Renal cortex interstitium (tissue), 11 donors: ENCODE measurements at regions not wholly inside any gene's neighbourhood (a gene's known extent, or its start where the extent isn't known, plus 50 kb on each side); places are given as distances from the start of the nearest gene placed in this dataset.
"Not testable (repeated sequence)": the region's sequence is repeated elsewhere in the genome, so short reads cannot be mapped to it uniquely, and the experiment has no call there.

ENCODE experiments used
- DNase-seq, 11 donors: peaks; one replicate each; pipeline ENCODE4 v3.0.0-alpha.2; 2013; ENCODE audit warnings: low read depth in 9 of 11, low spot score in 4 of 11; ENCODE audit errors: extremely low read depth in 1 of 11

DNA sequence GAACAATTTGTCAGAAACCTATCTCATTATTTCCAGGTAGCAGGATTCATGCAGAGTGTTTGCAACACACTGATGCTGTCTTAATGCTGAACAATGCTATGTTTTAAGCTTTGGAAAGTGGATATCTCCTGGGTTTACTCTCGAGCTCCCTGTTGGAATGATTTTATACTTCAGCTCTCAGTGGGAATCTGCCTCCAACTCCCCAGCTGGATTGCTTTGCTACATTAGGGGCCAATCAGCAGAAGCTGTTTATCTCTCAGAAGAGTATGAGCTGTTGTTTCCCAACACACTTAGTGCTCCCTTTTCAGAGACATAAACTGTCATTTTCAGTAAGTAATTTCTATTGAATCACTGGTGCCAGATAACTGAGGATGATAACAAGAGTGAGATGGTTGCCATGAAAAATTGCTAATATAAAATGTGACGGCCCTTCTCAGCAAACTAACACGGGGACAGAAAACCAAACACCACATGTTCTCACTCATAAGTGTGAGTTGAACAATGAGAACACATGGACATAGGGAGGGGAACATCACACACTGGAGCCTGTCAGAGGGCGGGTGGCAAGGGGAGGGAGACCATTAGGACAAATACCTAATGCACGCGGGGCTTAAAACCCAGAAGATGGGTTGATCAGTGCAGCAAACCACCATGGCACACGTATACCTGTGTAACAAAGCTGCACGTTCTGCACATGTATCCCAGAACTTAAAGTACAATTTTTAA, 265.9 kb upstream of the RUNX1 start:
- peak in 1 of 11 donors; percentile 7 for DNase-seq

DNA sequence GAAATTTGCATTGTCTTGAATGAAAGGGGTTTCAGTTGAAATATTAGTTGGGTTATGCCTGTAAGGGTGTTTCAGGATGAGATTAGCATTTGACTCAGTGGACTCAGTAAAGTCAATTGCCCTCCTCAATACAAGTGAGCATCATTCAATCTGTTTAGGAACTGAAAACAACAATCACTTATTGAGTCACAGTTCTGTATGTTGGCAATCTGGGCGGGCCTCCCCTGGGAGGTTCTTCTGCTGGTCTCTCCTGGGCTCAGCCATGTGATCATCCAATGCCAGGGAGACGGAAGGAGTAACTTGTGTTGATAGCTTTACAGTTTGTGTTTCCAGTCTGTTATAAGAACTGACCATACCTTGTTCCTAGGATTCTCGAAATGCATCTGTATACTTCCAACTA, 262.9 kb upstream of the RUNX1 start:
- DNase-seq: no peak

DNA sequence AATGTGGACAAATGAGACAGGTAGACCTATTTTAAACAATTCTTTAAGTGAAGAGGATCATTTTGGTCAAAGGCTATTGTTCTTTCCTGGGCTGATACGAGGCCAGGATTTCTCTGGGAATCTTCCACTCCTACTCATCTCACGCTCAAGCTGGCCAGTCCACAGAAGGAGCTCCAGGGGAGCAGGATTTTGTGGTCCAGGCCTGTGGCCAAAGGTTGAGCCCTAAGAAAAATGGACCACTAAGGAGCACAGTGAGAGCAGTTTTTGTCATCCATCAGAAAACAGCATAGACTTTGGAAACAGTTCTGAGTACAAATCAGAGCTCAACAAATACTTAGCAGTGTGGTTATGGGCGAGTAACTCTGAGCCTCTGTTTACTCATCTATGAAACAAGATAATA, 260.2 kb upstream of the RUNX1 start:
- DNase-seq: no peak

DNA sequence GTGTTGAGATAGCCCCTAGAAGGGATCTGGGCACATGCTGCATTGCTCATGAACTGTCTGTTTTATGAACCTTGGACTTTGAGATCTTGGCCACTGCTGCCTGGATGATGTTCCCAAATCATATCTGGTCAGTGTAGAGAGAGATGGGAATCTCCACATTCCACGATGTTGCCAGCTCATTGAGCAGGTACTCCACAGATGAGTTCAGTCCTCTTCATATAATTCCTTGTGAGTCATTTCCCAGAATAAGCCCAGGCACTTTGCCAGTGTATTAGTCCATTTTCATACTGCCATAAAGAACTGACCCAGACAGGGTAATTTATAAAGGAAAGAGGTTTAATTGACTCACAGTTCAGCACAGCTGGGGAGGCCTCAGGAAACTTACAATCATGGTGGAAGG, 254.0 kb upstream of the RUNX1 start:
- no peak for DNase-seq

DNA sequence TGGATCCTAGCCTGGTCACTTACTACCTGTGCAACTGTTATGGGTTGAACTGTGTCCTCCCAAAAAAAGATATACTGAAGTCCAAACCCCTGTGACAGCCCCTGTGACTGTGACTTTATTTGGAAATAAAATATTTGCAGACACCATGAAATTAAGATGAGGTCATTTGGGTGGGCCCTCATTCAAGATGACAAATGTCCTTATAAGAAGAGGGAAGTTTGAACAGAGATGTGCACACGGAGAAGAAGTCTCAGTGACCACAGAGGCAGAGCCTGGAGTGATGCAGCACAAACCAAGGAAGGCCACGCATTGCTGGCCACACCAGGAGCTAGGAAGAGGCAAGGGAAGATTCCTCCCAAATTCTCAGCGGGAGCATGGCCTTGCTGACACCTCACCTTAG, 249.7 kb upstream of the RUNX1 start:
- DNase-seq: no peak

DNA sequence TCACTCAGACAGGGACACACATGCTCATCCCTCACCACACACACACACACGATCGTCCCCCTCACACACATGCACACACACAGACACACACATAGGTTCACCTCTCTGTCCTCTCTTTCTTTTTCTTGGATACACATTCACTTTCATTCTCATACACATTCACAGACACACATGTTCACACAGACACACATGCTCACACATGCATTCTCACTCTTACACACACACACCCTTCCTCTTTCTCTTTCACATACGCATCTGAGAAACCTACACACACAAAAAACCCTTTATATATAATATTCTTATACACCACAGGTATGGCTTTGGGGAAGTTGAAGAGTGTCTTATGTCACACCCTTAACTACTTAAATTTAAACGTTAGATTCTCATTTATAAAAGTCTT, 248.6 kb upstream of the RUNX1 start:
- DNase-seq: no peak

DNA sequence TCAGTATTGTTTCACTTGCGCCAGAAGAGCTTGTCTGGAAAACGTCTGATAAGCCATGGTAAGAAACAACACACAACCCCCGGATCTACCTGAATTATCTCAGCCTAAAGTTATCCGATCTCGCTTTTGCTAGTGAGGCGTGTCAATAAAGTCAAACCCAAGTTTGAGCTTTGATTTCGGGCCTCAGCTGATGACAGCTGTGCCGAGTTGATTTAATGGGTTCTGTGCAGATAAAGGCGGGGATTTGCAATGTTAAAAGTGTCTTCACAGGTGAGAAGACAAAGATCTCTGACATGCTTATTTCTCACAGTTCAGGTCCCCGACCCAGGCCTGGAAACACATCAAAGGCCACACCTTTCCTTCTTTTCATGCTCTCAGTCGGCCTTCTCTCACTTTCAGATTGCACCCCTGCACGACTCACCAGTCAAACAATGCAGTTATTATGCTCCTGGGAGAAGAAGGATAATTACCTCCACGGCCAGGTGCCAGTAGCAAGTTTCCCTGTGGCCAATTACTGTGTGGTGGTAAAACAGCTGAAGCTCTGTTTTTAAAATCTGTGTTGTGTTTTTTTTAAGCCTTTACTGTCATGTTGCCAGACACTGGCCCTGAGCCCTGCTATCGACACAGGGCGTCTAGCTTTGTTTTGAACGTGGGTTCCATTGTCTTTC, 245.3 kb upstream of the RUNX1 start:
- peak in 2 of 11 donors; percentile 7 to 15 for DNase-seq

DNA sequence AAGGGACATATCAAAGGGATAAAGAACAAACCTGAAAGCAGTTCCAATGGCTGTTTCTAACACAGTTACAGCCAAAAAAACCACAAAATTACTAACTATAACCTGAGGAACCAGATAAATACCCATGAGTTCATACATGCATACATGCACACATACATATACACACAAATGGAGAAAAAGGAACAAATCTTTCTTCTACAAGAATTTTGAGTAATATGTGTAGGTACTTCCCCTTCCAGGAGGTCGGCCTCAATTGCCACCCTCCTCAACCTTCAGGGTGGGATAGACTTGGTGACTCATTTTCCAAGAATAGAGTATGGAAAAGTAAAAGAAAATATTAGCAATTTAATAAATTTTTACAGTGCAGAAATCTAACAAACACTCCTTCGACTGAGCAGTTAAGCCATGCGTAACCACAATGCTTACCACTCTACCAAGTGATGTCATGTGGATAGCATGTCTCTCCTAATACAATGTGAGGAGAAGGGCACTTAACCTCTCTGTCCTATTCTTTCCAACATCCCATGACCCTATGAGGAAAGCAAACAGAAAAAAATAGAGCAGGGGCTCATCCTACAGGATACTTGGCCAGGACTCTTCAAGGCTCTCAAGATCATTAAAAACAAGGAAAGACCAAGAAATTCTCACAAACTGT, 243.0 kb upstream of the RUNX1 start:
- no peak for DNase-seq

DNA sequence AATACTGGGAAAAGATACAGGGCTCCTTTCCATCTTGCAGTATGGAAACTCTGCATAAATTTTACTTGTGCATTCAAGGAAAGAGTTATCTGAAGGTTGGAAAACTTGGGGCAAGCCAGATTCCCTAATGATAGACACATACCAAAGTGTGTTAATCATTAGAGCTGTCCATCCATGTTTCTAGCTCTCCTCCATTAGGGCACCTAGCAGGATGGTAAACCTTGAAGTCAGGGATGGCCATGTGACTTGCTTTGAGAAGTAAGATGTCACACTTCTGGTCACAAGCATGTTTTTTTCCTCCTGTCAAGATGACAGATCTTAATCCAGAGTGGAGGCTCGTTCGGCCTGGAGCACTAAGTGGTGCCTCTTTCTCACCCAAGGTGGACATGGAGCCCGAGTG, 241.9 kb upstream of the RUNX1 start:
- DNase-seq: no peak

DNA sequence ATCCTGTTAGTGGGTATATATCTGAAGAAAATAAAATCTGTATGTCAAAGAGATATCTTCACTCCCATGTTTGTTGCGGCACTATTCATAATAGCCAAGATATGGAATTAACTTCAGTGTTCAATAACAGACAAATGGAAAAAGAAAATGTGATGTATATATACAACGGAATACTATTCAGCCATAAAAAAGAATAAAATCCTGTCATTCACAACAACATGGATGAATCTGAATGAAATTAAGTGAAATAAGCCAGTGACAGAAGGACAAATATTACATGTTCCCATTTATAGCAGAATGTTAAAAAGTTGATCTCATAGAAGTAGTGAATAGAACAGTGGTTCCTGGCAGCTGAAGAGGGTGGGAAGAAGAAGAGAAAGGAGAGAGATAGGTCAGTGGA, 239.1 kb upstream of the RUNX1 start:
- no peak for DNase-seq

DNA sequence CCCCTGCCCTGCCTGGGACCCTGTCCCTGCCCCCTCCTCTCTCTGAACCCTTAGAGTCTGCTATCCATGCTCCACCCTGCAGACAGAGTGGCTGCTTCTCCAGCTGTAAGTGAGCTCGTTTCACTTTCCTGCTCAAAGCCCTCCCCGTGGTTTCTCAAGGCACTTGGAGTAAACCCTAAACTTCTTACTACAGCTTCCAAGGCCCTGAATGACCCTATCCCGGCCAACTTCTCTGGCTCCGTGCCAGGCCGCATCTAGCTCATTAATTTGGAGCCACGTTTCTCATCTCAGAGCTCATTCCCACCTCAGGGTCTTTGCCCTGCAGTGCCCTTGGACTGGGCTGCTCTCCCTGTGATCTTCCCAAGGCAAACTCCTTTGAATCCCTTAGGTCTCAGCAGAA, 235.1 kb upstream of the RUNX1 start:
- DNase-seq: peak in 1 of 11 donors; percentile 7

DNA sequence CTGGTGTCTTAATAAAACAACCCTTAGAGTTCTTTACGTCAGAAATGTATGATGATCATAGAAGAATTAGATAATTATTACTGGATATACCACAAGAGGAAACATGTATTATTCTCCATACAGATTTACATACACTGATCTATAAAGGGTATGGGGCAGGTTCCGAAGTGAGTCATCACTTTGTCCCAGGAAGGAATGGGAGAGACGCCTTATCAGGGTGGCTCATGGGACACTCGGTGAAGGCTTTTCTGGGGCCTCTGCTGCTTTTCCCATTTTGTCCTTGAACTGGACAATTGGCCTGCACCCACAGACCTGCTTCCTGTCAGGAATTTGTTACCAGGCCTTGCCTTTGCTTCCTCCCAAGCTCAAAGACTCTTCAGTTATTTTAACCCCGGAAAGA, 233.8 kb upstream of the RUNX1 start:
- DNase-seq: no peak

DNA sequence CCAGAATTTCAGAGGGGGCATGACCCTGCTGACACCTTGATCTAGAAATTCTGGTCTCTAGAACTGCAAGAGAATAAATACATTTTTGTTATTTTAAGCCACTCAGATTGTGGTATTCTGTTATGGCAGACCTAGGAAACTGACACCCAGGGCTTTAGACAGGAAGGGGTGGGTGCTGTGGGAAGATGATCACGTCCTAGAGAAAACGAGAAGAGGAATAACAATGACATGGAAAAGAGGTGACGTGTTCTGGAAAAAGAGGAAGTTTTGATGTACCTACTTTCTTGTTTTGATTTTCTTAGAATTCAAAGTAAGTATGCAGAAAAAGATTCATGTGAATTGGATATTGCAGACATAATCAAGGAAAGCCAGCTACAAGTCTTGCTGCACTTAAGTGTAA, 232.9 kb upstream of the RUNX1 start:
- DNase-seq: no peak

DNA sequence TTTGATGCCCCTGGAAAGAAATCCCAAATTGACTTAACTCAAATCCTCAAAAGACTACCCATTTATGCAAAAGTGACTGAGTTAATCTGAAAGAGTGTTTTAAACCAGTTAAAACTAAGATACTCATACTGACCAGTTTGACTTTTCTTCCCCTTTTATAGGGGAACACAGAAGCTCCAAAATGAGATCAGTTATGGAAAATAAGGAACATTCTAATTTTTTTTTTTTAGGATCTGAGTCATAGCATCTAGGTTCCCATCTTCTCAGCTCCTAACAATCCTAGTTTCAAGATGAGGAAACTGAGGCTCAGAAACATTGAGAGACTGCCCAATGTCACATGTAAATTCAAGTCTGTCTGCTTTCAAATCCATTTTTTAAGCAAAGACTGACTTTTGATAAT, 231.1 kb upstream of the RUNX1 start:
- DNase-seq: no peak

DNA sequence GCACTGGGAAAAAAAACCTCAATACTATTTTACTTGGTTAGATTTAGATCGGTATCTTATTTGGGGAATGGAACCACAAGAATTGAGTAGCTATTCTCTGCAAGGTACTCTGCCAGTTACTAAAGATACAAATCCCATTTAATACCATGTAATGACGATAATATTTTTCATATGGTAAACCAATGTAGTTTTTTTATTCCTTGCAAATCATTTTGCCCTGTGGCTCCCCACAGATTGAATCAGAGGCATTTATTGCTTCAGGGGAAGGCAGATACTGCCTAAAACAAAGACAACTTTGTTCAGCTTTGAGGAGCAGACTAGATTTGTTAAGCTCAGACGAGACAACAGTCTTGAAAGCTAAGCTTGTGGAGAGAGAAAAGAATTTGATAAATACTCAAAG, 226.7 kb upstream of the RUNX1 start:
- DNase-seq: no peak

DNA sequence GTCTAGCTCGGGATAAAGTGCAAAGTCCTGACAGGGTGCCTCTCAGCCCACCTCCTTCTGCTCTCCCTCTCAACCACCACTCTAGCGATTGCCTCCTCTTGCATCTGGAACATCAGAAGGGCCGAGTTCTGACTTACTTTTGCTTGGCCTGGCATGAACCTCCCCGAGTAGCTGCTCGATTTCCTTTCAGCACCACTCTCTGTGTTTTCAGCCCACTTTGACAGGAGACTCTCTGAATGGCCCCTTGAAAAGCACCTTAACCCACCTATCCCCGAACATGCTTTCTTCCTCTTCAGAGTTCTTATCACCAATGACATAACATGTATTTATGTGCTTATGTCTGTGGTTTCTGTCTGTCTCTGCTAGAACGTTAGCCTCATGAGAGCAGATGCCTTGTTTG, 225.8 kb upstream of the RUNX1 start:
- DNase-seq: no peak

DNA sequence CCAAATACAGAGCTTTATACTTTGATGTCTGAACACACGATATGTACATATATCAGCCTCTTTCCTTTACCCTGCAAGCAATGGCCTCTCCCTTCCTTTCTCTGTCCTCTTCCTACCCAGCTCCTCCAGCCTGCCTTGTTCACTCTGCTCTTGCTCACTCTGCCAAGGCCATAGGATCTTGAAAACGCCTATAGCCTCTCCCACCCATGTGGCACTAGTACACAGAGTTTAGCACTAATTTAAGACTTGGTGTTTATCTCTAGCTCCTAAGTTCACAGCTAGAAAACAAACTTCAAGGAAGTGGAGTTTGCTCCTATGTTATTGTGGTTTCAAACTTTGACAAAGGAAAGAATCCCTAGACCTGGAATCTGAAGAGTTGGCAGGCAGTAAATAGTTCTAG, 225.0 kb upstream of the RUNX1 start:
- no peak for DNase-seq

DNA sequence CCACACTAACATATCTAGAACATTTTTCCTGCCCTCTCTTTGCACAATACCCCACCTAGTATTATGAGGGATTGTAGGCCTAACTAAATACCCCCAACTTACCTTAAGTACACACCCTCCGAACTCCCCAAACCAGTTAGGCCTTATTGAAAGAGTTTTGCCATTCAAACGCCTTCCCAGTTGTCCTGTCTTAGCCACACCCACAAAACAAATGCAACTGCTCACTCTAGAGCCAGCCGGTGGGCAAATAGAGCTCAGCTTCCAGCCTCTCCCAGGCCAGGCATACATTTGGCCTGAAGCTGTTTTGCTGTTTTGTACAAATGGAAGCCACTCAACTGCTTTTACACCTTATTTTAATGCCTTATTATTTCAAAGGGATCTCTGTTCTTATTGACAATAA, 224.2 kb upstream of the RUNX1 start:
- no peak for DNase-seq

DNA sequence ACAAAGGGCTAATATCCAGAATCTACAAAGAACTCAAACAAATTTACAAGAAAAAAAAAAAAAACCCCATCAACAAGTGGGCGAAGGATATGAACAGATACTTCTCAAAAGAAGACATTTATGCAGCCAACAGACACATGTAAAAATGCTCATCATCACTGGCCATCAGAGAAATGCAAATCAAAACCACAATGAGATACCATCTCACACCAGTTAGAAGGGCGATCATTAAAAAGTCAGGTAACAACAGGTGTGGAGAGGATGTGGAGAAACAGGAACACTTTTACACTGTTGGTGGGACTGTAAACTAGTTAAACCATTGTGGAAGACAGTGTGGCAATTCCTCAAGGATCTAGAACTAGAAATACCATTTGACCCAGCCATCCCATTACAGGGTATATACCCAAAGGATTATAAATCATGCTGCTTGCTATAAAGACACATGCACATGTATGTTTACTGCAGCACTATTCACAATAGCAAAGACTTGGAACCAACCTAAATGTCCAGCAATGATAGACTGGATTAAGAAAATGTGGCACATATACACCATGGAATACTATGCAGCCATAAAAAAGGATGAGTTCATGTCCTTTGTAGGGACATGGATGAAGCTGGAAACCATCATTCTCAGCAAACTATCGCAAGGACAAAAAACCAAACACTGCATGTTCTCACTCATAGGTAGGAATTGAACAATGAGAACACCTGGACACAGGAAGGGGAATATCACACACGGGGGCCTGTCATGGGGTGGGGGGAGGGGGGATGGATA, 222.4 kb upstream of the RUNX1 start:
- not testable (repeated sequence) for DNase-seq

DNA sequence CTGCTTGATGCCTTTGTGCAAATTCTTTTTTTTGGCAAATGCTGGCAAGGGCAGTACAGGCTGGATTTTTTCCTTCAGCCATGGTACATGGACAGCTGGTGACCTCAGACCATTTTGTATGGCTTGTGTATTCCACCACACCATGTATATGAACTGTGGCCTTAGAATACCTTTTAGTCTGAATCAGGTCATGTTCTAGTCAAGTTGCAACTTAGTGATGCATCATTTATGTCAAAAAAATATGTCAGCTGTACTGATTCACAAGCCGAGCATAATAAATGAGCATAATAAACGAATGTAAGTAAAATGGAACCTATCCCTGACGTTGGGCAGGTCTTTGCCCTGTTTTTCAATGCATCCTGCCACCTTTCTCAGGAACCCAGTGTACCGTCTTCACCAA, 219.7 kb upstream of the RUNX1 start:
- no peak for DNase-seq
